CD4-positive, CD25-positive, alpha-beta regulatory T cell (primary cell): ENCODE measurements at regions not wholly inside any gene's neighbourhood (a gene's known extent, or its start where the extent isn't known, plus 50 kb on each side); places are given as distances from the start of the nearest gene placed in this dataset.

Source experiments
- ATAC-seq, 2 donors: fragments of 150-1000 bp; cut with Tn5 transposase; one replicate each; pipeline ENCODE4 v1.10.0; 2021; ENCODE audit warnings: low read depth in 2 of 2, moderate number of reproducible peaks in 2 of 2, moderate library complexity in 1 of 2
- DNase-seq, 3 donors: peaks; one replicate each; pipeline versions ENCODE4 v3.0.0 to v3.0.0-alpha.2; 2012 to 2022; ENCODE audit warnings: mixed read lengths in 1 of 3
- H3K27ac ChIP-seq: one replicate; pipeline ENCODE4 v1.7.0; 2013; ENCODE audit warnings: mild to moderate bottlenecking, low read length; ENCODE audit not compliant: insufficient read depth, poor library complexity, severe bottlenecking
- H3K27me3 ChIP-seq: one replicate; pipeline ENCODE4 v1.7.0; 2013; ENCODE audit warnings: low read length; ENCODE audit not compliant: control insufficient read depth, insufficient read depth
- H3K36me3 ChIP-seq: one replicate; pipeline ENCODE4 v1.7.0; 2013; ENCODE audit warnings: mild to moderate bottlenecking, low read length, moderate library complexity; ENCODE audit not compliant: control insufficient read depth, insufficient read depth
- H3K4me1 ChIP-seq: 2 replicates; pipeline ENCODE4 v1.7.0; 2013; ENCODE audit warnings: mild to moderate bottlenecking, low read length; ENCODE audit not compliant: insufficient read depth, control insufficient read depth, poor library complexity, severe bottlenecking
- H3K4me3 ChIP-seq: one replicate; pipeline ENCODE4 v1.7.0; 2013; ENCODE audit warnings: low read depth, mild to moderate bottlenecking, low read length, moderate library complexity
- H3K9me3 ChIP-seq, 2 experiments: 1 replicate in 1 of 2; 2 replicates in 1 of 2; pipeline ENCODE4 v1.7.0; 2013; ENCODE audit warnings: low read length in 2 of 2, mild to moderate bottlenecking in 1 of 2, moderate library complexity in 1 of 2; ENCODE audit not compliant: control insufficient read depth in 2 of 2
- H3K27ac Mint-ChIP-seq, 3 donors: one replicate each; pipeline ENCODE4 v1.8.0; 2020 to 2022; ENCODE audit warnings: mild to moderate bottlenecking in 3 of 3, mixed read lengths in 3 of 3, moderate library complexity in 2 of 3
- H3K27me3 Mint-ChIP-seq: one replicate; pipeline ENCODE4 v1.8.0; 2022; ENCODE audit warnings: mild to moderate bottlenecking, mixed read lengths
- H3K36me3 Mint-ChIP-seq: one replicate; pipeline ENCODE4 v1.8.0; 2020; ENCODE audit warnings: mixed read lengths
- H3K4me1 Mint-ChIP-seq, 4 donors: one replicate each; pipeline ENCODE4 v1.8.0; 2020 to 2022; ENCODE audit warnings: mixed read lengths in 4 of 4, mild to moderate bottlenecking in 1 of 4
- H3K4me3 Mint-ChIP-seq, 4 donors: one replicate each; pipeline ENCODE4 v1.8.0; 2020 to 2022; ENCODE audit warnings: mild to moderate bottlenecking in 4 of 4, mixed read lengths in 4 of 4, moderate library complexity in 3 of 4
- H3K9me3 Mint-ChIP-seq, 7 donors: one replicate each; pipeline ENCODE4 v1.8.0; 2020 to 2022; ENCODE audit warnings: mixed read lengths in 7 of 7, mild to moderate bottlenecking in 3 of 7, moderate library complexity in 2 of 7

GRCh38 chr7:84337429-84337828 lies 142.8 kb upstream of the SEMA3A start:
- no peak for ATAC-seq
- peaks cover 0 to 7% (median 0%) of the 10 kb centered on the region in 7 donors for H3K9me3 Mint-ChIP-seq

GRCh38 chr7:84336766-84337165 lies 142.2 kb upstream of the SEMA3A start:
- ATAC-seq (no peak), DNase-seq (no peak)
- Histone ChIP-seq H3K4me3 (no peak overlapping the region), H3K4me1 (no peaks in the 10 kb centered on the region), H3K9me3 (peaks cover under 1 to 5% of the 10 kb centered on the region in 2 experiments), H3K27ac (no peak overlapping the region), H3K27me3 (no peaks in the 10 kb centered on the region), H3K36me3 (no peaks in the 10 kb centered on the region)
- no peaks in the 10 kb centered on the region for H3K27me3 Mint-ChIP-seq
- peaks cover 0 to 9% (median 0%) of the 10 kb centered on the region in 7 donors for H3K9me3 Mint-ChIP-seq
- no peaks in the 10 kb centered on the region for H3K36me3 Mint-ChIP-seq
- H3K27ac Mint-ChIP-seq = no peak overlapping the region
- no peaks in the 10 kb centered on the region for H3K4me1 Mint-ChIP-seq
- H3K4me3 Mint-ChIP-seq = no peak overlapping the region

More at GRCh38 chr7:84337429-84337828, 142.8 kb upstream of the SEMA3A start:
- Histone ChIP-seq H3K27me3 (no peaks in the 10 kb centered on the region), H3K4me1 (no peaks in the 10 kb centered on the region), H3K4me3 (no peak overlapping the region), H3K9me3 (peaks cover 0 to 5% of the 10 kb centered on the region in 2 experiments), H3K36me3 (no peaks in the 10 kb centered on the region), H3K27ac (no peak overlapping the region)
- no peaks in the 10 kb centered on the region for H3K36me3 Mint-ChIP-seq
- H3K27me3 Mint-ChIP-seq = no peaks in the 10 kb centered on the region
- H3K4me3 Mint-ChIP-seq = no peak overlapping the region
- no peak for DNase-seq
- H3K27ac Mint-ChIP-seq = no peak overlapping the region
- no peaks in the 10 kb centered on the region for H3K4me1 Mint-ChIP-seq

- H3K36me3 ChIP-seq = no peaks in the 10 kb centered on the region
- H3K27me3 ChIP-seq = no peaks in the 10 kb centered on the region
- no peak overlapping the region for H3K4me3 Mint-ChIP-seq
- DNase-seq (no peak), ATAC-seq (no peak)
- H3K27ac Mint-ChIP-seq = no peak overlapping the region
- H3K36me3 Mint-ChIP-seq = no peaks in the 10 kb centered on the region
- peaks cover 3 to 5% of the 10 kb centered on the region in 2 experiments for H3K9me3 ChIP-seq
- no peak overlapping the region for H3K4me3 ChIP-seq
- H3K27me3 Mint-ChIP-seq = no peaks in the 10 kb centered on the region
- H3K9me3 Mint-ChIP-seq = peaks cover 0 to 11% (median 0%) of the 10 kb centered on the region in 7 donors
- no peaks in the 10 kb centered on the region for H3K4me1 Mint-ChIP-seq
- no peak overlapping the region for H3K27ac ChIP-seq
- H3K4me1 ChIP-seq = no peaks in the 10 kb centered on the region
These were observed 141.7 kb upstream of the SEMA3A start for GRCh38 chr7:84336303-84336702.

- Histone ChIP-seq H3K9me3 (peaks cover 3 to 5% of the 10 kb centered on the region in 2 experiments), H3K27ac (no peak overlapping the region), H3K36me3 (no peaks in the 10 kb centered on the region), H3K4me1 (no peaks in the 10 kb centered on the region), H3K4me3 (no peak overlapping the region), H3K27me3 (no peaks in the 10 kb centered on the region)
- no peak for DNase-seq
- H3K4me1 Mint-ChIP-seq = no peaks in the 10 kb centered on the region
- H3K9me3 Mint-ChIP-seq = peaks cover 0 to 16% (median 3%) of the 10 kb centered on the region in 7 donors
- ATAC-seq = no peak
- H3K4me3 Mint-ChIP-seq = no peak overlapping the region
- no peaks in the 10 kb centered on the region for H3K27me3 Mint-ChIP-seq
- H3K27ac Mint-ChIP-seq = no peak overlapping the region
- no peaks in the 10 kb centered on the region for H3K36me3 Mint-ChIP-seq
These were observed 137.0 kb upstream of the SEMA3A start for GRCh38 chr7:84331616-84332015.

- peaks cover 0 to 13% (median 3%) of the 10 kb centered on the region in 7 donors for H3K9me3 Mint-ChIP-seq
- H3K4me3 ChIP-seq = no peak overlapping the region
- no peaks in the 10 kb centered on the region for H3K27me3 ChIP-seq
- no peak overlapping the region for H3K27ac ChIP-seq
- no peaks in the 10 kb centered on the region for H3K4me1 ChIP-seq
- no peaks in the 10 kb centered on the region for H3K27me3 Mint-ChIP-seq
- ATAC-seq (no peak), DNase-seq (no peak)
- no peak overlapping the region for H3K27ac Mint-ChIP-seq
- peaks cover 0 to 3% of the 10 kb centered on the region in 2 experiments for H3K9me3 ChIP-seq
- no peaks in the 10 kb centered on the region for H3K36me3 Mint-ChIP-seq
- H3K4me1 Mint-ChIP-seq = no peaks in the 10 kb centered on the region
- H3K36me3 ChIP-seq = no peaks in the 10 kb centered on the region
- no peak overlapping the region for H3K4me3 Mint-ChIP-seq
These were observed 134.0 kb upstream of the SEMA3A start for GRCh38 chr7:84328571-84328970.

- ATAC-seq (no peak), DNase-seq (no peak)
- no peak overlapping the region for H3K27ac Mint-ChIP-seq
- Histone ChIP-seq H3K27ac (no peak overlapping the region), H3K27me3 (no peaks in the 10 kb centered on the region), H3K4me3 (no peak overlapping the region), H3K36me3 (no peaks in the 10 kb centered on the region), H3K4me1 (no peaks in the 10 kb centered on the region), H3K9me3 (peaks cover 0 to 7% of the 10 kb centered on the region in 2 experiments)
- H3K9me3 Mint-ChIP-seq = peaks cover 0 to 6% (median 3%) of the 10 kb centered on the region in 7 donors
- no peaks in the 10 kb centered on the region for H3K4me1 Mint-ChIP-seq
- no peak overlapping the region for H3K4me3 Mint-ChIP-seq
- H3K36me3 Mint-ChIP-seq = no peaks in the 10 kb centered on the region
- no peaks in the 10 kb centered on the region for H3K27me3 Mint-ChIP-seq
These were observed 129.6 kb upstream of the SEMA3A start for GRCh38 chr7:84324136-84324630.

- Histone ChIP-seq H3K9me3 (peaks cover 2 to 4% of the 10 kb centered on the region in 2 experiments), H3K4me3 (no peak overlapping the region), H3K36me3 (no peaks in the 10 kb centered on the region), H3K27ac (no peak overlapping the region), H3K27me3 (no peaks in the 10 kb centered on the region), H3K4me1 (no peaks in the 10 kb centered on the region)
- peaks cover 0 to 3% (median 1%) of the 10 kb centered on the region in 7 donors for H3K9me3 Mint-ChIP-seq
- H3K27ac Mint-ChIP-seq = no peak overlapping the region
- H3K36me3 Mint-ChIP-seq = no peaks in the 10 kb centered on the region
- no peaks in the 10 kb centered on the region for H3K27me3 Mint-ChIP-seq
- H3K4me1 Mint-ChIP-seq = no peaks in the 10 kb centered on the region
- DNase-seq (no peak), ATAC-seq (no peak)
- H3K4me3 Mint-ChIP-seq = no peak overlapping the region
These were observed 122.9 kb upstream of the SEMA3A start for GRCh38 chr7:84317536-84317935.

GRCh38 chr7:84314263-84314662 lies 119.7 kb upstream of the SEMA3A start:
- no peaks in the 10 kb centered on the region for H3K27me3 ChIP-seq
- Mint-ChIP-seq H3K4me1 (no peaks in the 10 kb centered on the region), H3K4me3 (no peak overlapping the region), H3K27me3 (no peaks in the 10 kb centered on the region), H3K36me3 (no peaks in the 10 kb centered on the region), H3K27ac (no peak overlapping the region), H3K9me3 (peaks cover 0 to 3% (median 0%) of the 10 kb centered on the region in 7 donors)
- DNase-seq (no peak), ATAC-seq (no peak)
- no peak overlapping the region for H3K4me3 ChIP-seq
- H3K9me3 ChIP-seq = peaks cover 0 to 2% of the 10 kb centered on the region in 2 experiments
- H3K36me3 ChIP-seq = no peaks in the 10 kb centered on the region
- no peaks in the 10 kb centered on the region for H3K4me1 ChIP-seq
- H3K27ac ChIP-seq = no peak overlapping the region
